K562 (cell line): ENCODE measurements at regions not wholly inside any gene's neighbourhood (a gene's known extent, or its start where the extent isn't known, plus 50 kb on each side); places are given as distances from the start of the nearest gene placed in this dataset.
A peak's percentile ranks its signal among the peaks of the same experiment; 100 is the strongest.

Experiments used
- E2F4 ChIP-seq: sonication (generic); formaldehyde crosslinking; IDR thresholded peaks from 2 replicates; pipeline ENCODE4 v1.8.0; 2022; ENCODE audit warnings: mild to moderate bottlenecking, low read depth, missing genetic modification reagents
- KLF16 ChIP-seq: IDR thresholded peaks from 2 replicates; pipeline ENCODE4 v1.6.1; 2016; ENCODE audit warnings: antibody characterized with exemption
- MCM3 ChIP-seq: fragments of 450-650 bp; IDR thresholded peaks from 2 replicates; pipeline ENCODE4 v1.6.1; 2016
- RAD21 ChIP-seq, 2 experiments: fragments of 250-450 bp in 1 of 2; fragments of 450-650 bp in 1 of 2; sonication (Bioruptor Pico) in 1 of 2; formaldehyde crosslinking in 1 of 2; IDR thresholded peaks in 1 of 2; conservative IDR thresholded peaks in 1 of 2; 2 replicates each; pipeline versions ENCODE4 v1.4.0 to v1.8.0; 2020 to 2022; ENCODE audit warnings: mild to moderate bottlenecking in 2 of 2, moderate library complexity in 1 of 2
- RNF219 ChIP-seq: fragments of 250-450 bp; sonication (Bioruptor Pico); IDR thresholded peaks from 2 replicates; pipeline ENCODE4 v1.5.0; 2022; ENCODE audit warnings: mild to moderate bottlenecking
- TAF15 ChIP-seq: fragments of 200-400 bp; formaldehyde crosslinking; IDR thresholded peaks from 2 replicates; pipeline ENCODE4 v1.6.1; 2017; ENCODE audit warnings: mild to moderate bottlenecking, low read depth, low read length, moderate library complexity
- WHSC1 ChIP-seq: IDR thresholded peaks from one replicate; pipeline ENCODE4 v1.6.1; 2012; ENCODE audit warnings: low read length, control low read depth, inconsistent platforms
- ZBTB17 ChIP-seq: fragments of 450-650 bp; formaldehyde crosslinking; IDR thresholded peaks from 2 replicates; pipeline ENCODE4 v1.4.0; 2020; ENCODE audit warnings: mild to moderate bottlenecking
- ZNF3 ChIP-seq: fragments of 250-450 bp; sonication (Bioruptor Pico); IDR thresholded peaks from 2 replicates; pipeline ENCODE4 v1.5.0; 2021; ENCODE audit warnings: mild to moderate bottlenecking, moderate library complexity
- ZNF324 ChIP-seq: fragments of 250-450 bp; sonication (Bioruptor Pico); IDR thresholded peaks from 2 replicates; pipeline ENCODE4 v1.4.0; 2020; ENCODE audit warnings: mild to moderate bottlenecking
- ZNF431 ChIP-seq: sonication (generic); formaldehyde crosslinking; IDR thresholded peaks from 2 replicates; pipeline ENCODE4 v1.8.0; 2022; ENCODE audit warnings: mild to moderate bottlenecking, missing genetic modification reagents
- ZSCAN29 ChIP-seq: fragments of 450-650 bp; IDR thresholded peaks from 2 replicates; pipeline ENCODE4 v1.6.1; 2017
- TF ChIP-seq, protein P1 (sequence below), 3 experiments: fragments of 200-800 bp in 1 of 3; fragments of 250-450 bp in 1 of 3; fragments of 450-650 bp in 1 of 3; sonication (Bioruptor Pico) in 1 of 3; sonication (Bioruptor generic) in 1 of 3; formaldehyde crosslinking in 1 of 3; IDR thresholded peaks; 2 replicates each; pipeline versions ENCODE4 v1.6.1 to v1.8.0; 2016 to 2022; ENCODE audit warnings: mild to moderate bottlenecking in 2 of 3, missing genetic modification characterization in 2 of 3, missing compliant biosample characterization in 1 of 3, moderate library complexity in 1 of 3
- TF ChIP-seq, protein P2 (sequence below): fragments of 450-650 bp; IDR thresholded peaks from 2 replicates; pipeline ENCODE4 v1.7.1; 2018; ENCODE audit warnings: mild to moderate bottlenecking, low read depth; ENCODE audit not compliant: partially characterized antibody
- TF ChIP-seq, protein P3 (sequence below): sonication (generic); formaldehyde crosslinking; IDR thresholded peaks from 2 replicates; pipeline ENCODE4 v1.8.1; 2022; ENCODE audit warnings: missing genetic modification reagents

GRCh38 chrX:40266490-40267333 lies 169.0 kb upstream of the BCOR start (continued):
- no peak for TF ChIP-seq ZBTB17 (CRISPR knock-in tag)
- TF ChIP-seq ZNF3 (CRISPR knock-in tag), result no peak
- peak; percentile 83 for TF ChIP-seq KLF16
- TF ChIP-seq ZSCAN29, result no peak
- TF ChIP-seq ZNF431, result no peak
- TF ChIP-seq, protein P1, sequence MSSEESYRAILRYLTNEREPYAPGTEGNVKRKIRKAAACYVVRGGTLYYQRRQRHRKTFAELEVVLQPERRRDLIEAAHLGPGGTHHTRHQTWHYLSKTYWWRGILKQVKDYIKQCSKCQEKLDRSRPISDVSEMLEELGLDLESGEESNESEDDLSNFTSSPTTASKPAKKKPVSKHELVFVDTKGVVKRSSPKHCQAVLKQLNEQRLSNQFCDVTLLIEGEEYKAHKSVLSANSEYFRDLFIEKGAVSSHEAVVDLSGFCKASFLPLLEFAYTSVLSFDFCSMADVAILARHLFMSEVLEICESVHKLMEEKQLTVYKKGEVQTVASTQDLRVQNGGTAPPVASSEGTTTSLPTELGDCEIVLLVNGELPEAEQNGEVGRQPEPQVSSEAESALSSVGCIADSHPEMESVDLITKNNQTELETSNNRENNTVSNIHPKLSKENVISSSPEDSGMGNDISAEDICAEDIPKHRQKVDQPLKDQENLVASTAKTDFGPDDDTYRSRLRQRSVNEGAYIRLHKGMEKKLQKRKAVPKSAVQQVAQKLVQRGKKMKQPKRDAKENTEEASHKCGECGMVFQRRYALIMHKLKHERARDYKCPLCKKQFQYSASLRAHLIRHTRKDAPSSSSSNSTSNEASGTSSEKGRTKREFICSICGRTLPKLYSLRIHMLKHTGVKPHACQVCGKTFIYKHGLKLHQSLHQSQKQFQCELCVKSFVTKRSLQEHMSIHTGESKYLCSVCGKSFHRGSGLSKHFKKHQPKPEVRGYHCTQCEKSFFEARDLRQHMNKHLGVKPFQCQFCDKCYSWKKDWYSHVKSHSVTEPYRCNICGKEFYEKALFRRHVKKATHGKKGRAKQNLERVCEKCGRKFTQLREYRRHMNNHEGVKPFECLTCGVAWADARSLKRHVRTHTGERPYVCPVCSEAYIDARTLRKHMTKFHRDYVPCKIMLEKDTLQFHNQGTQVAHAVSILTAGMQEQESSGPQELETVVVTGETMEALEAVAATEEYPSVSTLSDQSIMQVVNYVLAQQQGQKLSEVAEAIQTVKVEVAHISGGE (CRISPR knock-in tag; IDR thresholded peaks at IDR 0.05), result no peak; a peak in 1 of 6 replicates
- TF ChIP-seq, protein P2, sequence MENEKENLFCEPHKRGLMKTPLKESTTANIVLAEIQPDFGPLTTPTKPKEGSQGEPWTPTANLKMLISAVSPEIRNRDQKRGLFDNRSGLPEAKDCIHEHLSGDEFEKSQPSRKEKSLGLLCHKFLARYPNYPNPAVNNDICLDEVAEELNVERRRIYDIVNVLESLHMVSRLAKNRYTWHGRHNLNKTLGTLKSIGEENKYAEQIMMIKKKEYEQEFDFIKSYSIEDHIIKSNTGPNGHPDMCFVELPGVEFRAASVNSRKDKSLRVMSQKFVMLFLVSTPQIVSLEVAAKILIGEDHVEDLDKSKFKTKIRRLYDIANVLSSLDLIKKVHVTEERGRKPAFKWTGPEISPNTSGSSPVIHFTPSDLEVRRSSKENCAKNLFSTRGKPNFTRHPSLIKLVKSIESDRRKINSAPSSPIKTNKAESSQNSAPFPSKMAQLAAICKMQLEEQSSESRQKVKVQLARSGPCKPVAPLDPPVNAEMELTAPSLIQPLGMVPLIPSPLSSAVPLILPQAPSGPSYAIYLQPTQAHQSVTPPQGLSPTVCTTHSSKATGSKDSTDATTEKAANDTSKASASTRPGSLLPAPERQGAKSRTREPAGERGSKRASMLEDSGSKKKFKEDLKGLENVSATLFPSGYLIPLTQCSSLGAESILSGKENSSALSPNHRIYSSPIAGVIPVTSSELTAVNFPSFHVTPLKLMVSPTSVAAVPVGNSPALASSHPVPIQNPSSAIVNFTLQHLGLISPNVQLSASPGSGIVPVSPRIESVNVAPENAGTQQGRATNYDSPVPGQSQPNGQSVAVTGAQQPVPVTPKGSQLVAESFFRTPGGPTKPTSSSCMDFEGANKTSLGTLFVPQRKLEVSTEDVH, result no peak
- no peak for TF ChIP-seq ZNF324 (CRISPR knock-in tag)
- TF ChIP-seq E2F4 (CRISPR knock-in tag), result no peak
- no peak for TF ChIP-seq RNF219
- no peak for TF ChIP-seq TAF15
- TF ChIP-seq RAD21 (CRISPR knock-in tag; conservative IDR thresholded peaks at IDR 0.05 in 1 of 2, IDR thresholded peaks at IDR 0.05 in 1 of 2), result peak; percentile 82 to 84
- TF ChIP-seq WHSC1, result no peak
- TF ChIP-seq, protein P3, sequence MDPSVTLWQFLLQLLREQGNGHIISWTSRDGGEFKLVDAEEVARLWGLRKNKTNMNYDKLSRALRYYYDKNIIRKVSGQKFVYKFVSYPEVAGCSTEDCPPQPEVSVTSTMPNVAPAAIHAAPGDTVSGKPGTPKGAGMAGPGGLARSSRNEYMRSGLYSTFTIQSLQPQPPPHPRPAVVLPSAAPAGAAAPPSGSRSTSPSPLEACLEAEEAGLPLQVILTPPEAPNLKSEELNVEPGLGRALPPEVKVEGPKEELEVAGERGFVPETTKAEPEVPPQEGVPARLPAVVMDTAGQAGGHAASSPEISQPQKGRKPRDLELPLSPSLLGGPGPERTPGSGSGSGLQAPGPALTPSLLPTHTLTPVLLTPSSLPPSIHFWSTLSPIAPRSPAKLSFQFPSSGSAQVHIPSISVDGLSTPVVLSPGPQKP (CRISPR knock-in tag), result no peak
- no peak for TF ChIP-seq MCM3
